K562 (cell line): ENCODE measurements at regions not wholly inside any gene's neighbourhood (a gene's known extent, or its start where the extent isn't known, plus 50 kb on each side); places are given as distances from the start of the nearest gene placed in this dataset.

Experiments used
- ATAC-seq: fragments of 200-7000 bp; cut with Tn5 transposase; 3 replicates; pipeline ENCODE4 v1.9.1; 2020; ENCODE audit warnings: moderate library complexity
- BruUV-seq: library from RNA; stranded (reverse); fragments of 400-500 nt; replicated peaks from 2 replicates; lab custom pipeline; 2021; lab: Mats Ljungman, UMichigan
- CTCF ChIA-PET: fragments of 300-600 bp; formaldehyde crosslinking; extraction: SDS; loops from one replicate; lab custom pipeline; 2021; ENCODE audit warnings: low intra/inter-chr PET ratio; lab: Yijun Ruan, JAX
- POLR2A ChIA-PET: fragments of 300-600, 350-650 bp; sonication (Branson Sonifier 250); formaldehyde crosslinking; extraction: SDS; loops from one replicate; lab custom pipeline; 2021; ENCODE audit warnings: antibody characterized with exemption, inconsistent platforms; lab: Yijun Ruan, JAX
- DNase-seq, 4 experiments: peaks; one replicate each; pipeline versions ENCODE4 v3.0.0 to v3.0.0-alpha.2; 2011 to 2018; ENCODE audit warnings: low spot score in 3 of 4, mixed read lengths in 3 of 4; ENCODE audit errors: extremely low read depth in 1 of 4
- FAIRE-seq: peaks from 2 replicates; lab custom pipeline; 2011; peaks lifted over from hg19 to GRCh38; lab: Jason Lieb, UNC
- H2AFZ ChIP-seq: 2 replicates; pipeline ENCODE4 v1.6.0; 2011; ENCODE audit warnings: low read depth, low read length, control low read depth, inconsistent platforms
- H3K27ac ChIP-seq: fragments of 200-600 bp; 3 replicates; pipeline ENCODE4 v1.8.0; 2011; ENCODE audit warnings: low read depth, mild to moderate bottlenecking, control low read depth, inconsistent platforms, low read length, moderate library complexity, mixed read lengths; ENCODE audit errors: extremely low read depth
- H3K27me3 ChIP-seq, 2 experiments: fragments of 300-600 bp in 1 of 2; 2 replicates in 1 of 2; 3 replicates in 1 of 2; pipeline versions ENCODE4 v1.6.0 to v1.8.0; 2011; ENCODE audit warnings: inconsistent platforms in 2 of 2, low read length in 2 of 2, mild to moderate bottlenecking in 1 of 2, mixed read lengths in 1 of 2, moderate library complexity in 1 of 2; ENCODE audit not compliant: control insufficient read depth in 2 of 2, insufficient read depth in 2 of 2
- H3K36me3 ChIP-seq: fragments of 300-600 bp; 3 replicates; pipeline ENCODE4 v1.8.0; 2011; ENCODE audit warnings: mild to moderate bottlenecking, low read length, inconsistent platforms; ENCODE audit not compliant: control insufficient read depth, insufficient read depth
- H3K4me1 ChIP-seq, 2 experiments: fragments of 200-600 bp in 1 of 2; replicated peaks in 1 of 2; 2 replicates in 1 of 2; 3 replicates in 1 of 2; pipeline versions ENCODE4 v1.5.1 to v1.8.0; 2011; ENCODE audit warnings: inconsistent platforms in 2 of 2, low read length in 2 of 2, mild to moderate bottlenecking in 1 of 2, mixed read lengths in 1 of 2, moderate library complexity in 1 of 2; ENCODE audit not compliant: control insufficient read depth in 2 of 2, insufficient read depth in 2 of 2
- H3K4me2 ChIP-seq: 2 replicates; pipeline ENCODE4 v1.6.1; 2011; ENCODE audit warnings: low read length, control low read depth, inconsistent platforms, mixed read lengths; ENCODE audit not compliant: insufficient read depth
- H3K4me3 ChIP-seq: fragments of 200-600 bp; sonication (generic), shearing (Covaris generic); 2 replicates; pipeline ENCODE4 v1.5.1; 2016; ENCODE audit warnings: control low read depth, inconsistent platforms
- H3K79me2 ChIP-seq: fragments of 200-600 bp; 3 replicates; pipeline ENCODE4 v1.8.0; 2011; ENCODE audit warnings: low read length, inconsistent platforms; ENCODE audit not compliant: control insufficient read depth, insufficient read depth
- H3K9ac ChIP-seq, 2 experiments: 2 replicates each; pipeline versions ENCODE4 v1.6.0 to v1.6.1; 2011; ENCODE audit warnings: low read depth in 2 of 2, low read length in 2 of 2, control low read depth in 1 of 2, inconsistent platforms in 1 of 2, mild to moderate bottlenecking in 1 of 2, mixed read lengths in 1 of 2; ENCODE audit not compliant: insufficient read depth in 1 of 2
- H3K9me1 ChIP-seq: one replicate; pipeline ENCODE4 v1.6.0; 2011; ENCODE audit warnings: inconsistent platforms, mild to moderate bottlenecking, low read length, moderate library complexity; ENCODE audit not compliant: control insufficient read depth, insufficient read depth
- H3K9me3 ChIP-seq: replicated peaks from 2 replicates; pipeline ENCODE4 v1.5.1; 2011; ENCODE audit warnings: low read depth, low read length, inconsistent platforms; ENCODE audit not compliant: control insufficient read depth, insufficient read depth
- H4K20me1 ChIP-seq: replicated peaks from 2 replicates; pipeline ENCODE4 v1.6.1; 2011; ENCODE audit warnings: low read length, inconsistent platforms, mixed read lengths; ENCODE audit not compliant: control insufficient read depth, insufficient read depth
- BRD4 ChIP-seq: fragments of 200-600 bp; sonication (generic); IDR thresholded peaks from 2 replicates; pipeline ENCODE4 v1.6.1; 2017; ENCODE audit warnings: inconsistent platforms
- CBX5 ChIP-seq: IDR thresholded peaks from 2 replicates; pipeline ENCODE4 v1.6.1; 2014; ENCODE audit warnings: low read depth, borderline replicate concordance
- ELF2 ChIP-seq: fragments of 250-450 bp; sonication (Bioruptor Pico); IDR thresholded peaks from 2 replicates; pipeline ENCODE4 v1.5.0; 2021; ENCODE audit warnings: mild to moderate bottlenecking
- FOXO4 ChIP-seq: fragments of 450-650 bp; formaldehyde crosslinking; IDR thresholded peaks from 2 replicates; pipeline ENCODE4 v1.4.0; 2020; ENCODE audit warnings: mild to moderate bottlenecking, moderate library complexity
- HDGF ChIP-seq: fragments of 450-650 bp; IDR thresholded peaks from 2 replicates; pipeline ENCODE4 v1.6.1; 2016
- KDM2B ChIP-seq: fragments of 250-450 bp; sonication (Bioruptor Pico); IDR thresholded peaks from 2 replicates; pipeline ENCODE4 v1.8.0; 2021; ENCODE audit warnings: mild to moderate bottlenecking, moderate library complexity
- KLF13 ChIP-seq: fragments of 450-650 bp; IDR thresholded peaks from 2 replicates; pipeline ENCODE4 v1.6.1; 2016; ENCODE audit warnings: missing genetic modification characterization, low read depth, mild to moderate bottlenecking, missing compliant biosample characterization, moderate library complexity, borderline replicate concordance
- NFYB ChIP-seq: IDR thresholded peaks from 2 replicates; pipeline ENCODE4 v1.6.1; 2011; ENCODE audit warnings: mild to moderate bottlenecking, moderate library complexity; ENCODE audit not compliant: insufficient read length; ENCODE audit errors: extremely low read depth
- SNIP1 ChIP-seq: fragments of 450-650 bp; IDR thresholded peaks from 2 replicates; pipeline ENCODE4 v1.7.1; 2017; ENCODE audit warnings: low read depth, mild to moderate bottlenecking
- ZNF143 ChIP-seq: sonication (generic); formaldehyde crosslinking; IDR thresholded peaks from 2 replicates; pipeline ENCODE4 v1.9.0; 2022; ENCODE audit warnings: mild to moderate bottlenecking, missing genetic modification reagents
- ZNF197 ChIP-seq: fragments of 200-800 bp; sonication (Bioruptor generic); IDR thresholded peaks from 2 replicates; pipeline ENCODE4 v1.6.1; 2016; ENCODE audit warnings: low read depth, missing genetic modification characterization, missing compliant biosample characterization
- ZNF23 ChIP-seq: fragments of 250-450 bp; sonication (Bioruptor Pico); IDR thresholded peaks from 2 replicates; pipeline ENCODE4 v1.4.0; 2020; ENCODE audit warnings: mild to moderate bottlenecking
- ZNF449 ChIP-seq: fragments of 250-450 bp; sonication (Bioruptor Pico); IDR thresholded peaks from 2 replicates; pipeline ENCODE4 v1.8.0; 2022; ENCODE audit warnings: moderate library complexity, mild to moderate bottlenecking, inconsistent platforms
- ZNF57 ChIP-seq: fragments of 450-650 bp; formaldehyde crosslinking; IDR thresholded peaks from 2 replicates; pipeline ENCODE4 v1.4.0; 2020; ENCODE audit warnings: mild to moderate bottlenecking, moderate library complexity
- ZNF830 ChIP-seq: fragments of 250-450 bp; sonication (Bioruptor Pico); IDR thresholded peaks from 2 replicates; pipeline ENCODE4 v1.5.0; 2021; ENCODE audit warnings: mild to moderate bottlenecking
- WGBS: fragments of 100-300 bp; shearing (Covaris generic); methylation state at CpG from one replicate; pipeline ENCODE4 v1.1.6; 2016; ENCODE audit warnings: low coverage, mixed read lengths; ENCODE audit not compliant: insufficient coverage; ENCODE audit errors: missing lambda C conversion rate; 5-methylcytosine and 5-hydroxymethylcytosine counted together
- in situ Hi-C: fragments of 300-500 bp; cut with MboI; formaldehyde crosslinking; loops from 4 replicates; pipeline ENCODE4 v1.15.0; 2018; ENCODE audit warnings: inconsistent platforms, mixed read lengths
- intact Hi-C: fragments of 100-400 bp; cut with micrococcal nuclease; formaldehyde crosslinking; loops from 2 replicates; pipeline ENCODE4 v1.14.2; 2022

- Histone ChIP-seq H3K36me3 (no peaks in the 10 kb centered on the region), H2AFZ (no peak overlapping the region), H3K9ac (no peak overlapping the region), H3K27me3 (no peaks in the 10 kb centered on the region), H3K4me1 (no peaks in the 10 kb centered on the region), H3K9me1 (no peaks in the 10 kb centered on the region), H3K4me3 (no peak overlapping the region), H3K79me2 (no peaks in the 10 kb centered on the region), H3K27ac (no peak overlapping the region), H3K4me2 (no peak overlapping the region), H4K20me1 (no peaks in the 10 kb centered on the region), H3K9me3 (no peaks in the 10 kb centered on the region)
- POLR2A ChIA-PET, result no interaction called here
- in situ Hi-C loops (no loop called here), intact Hi-C loops (no loop called here)
- CTCF ChIA-PET, result no interaction called here
- WGBS, result 0% methylated on average over 4 of the region's 4 CpGs
- no peak for DNase-seq
- TF ChIP-seq KLF13, result no peak
- TF ChIP-seq ZNF197 (CRISPR knock-in tag), result no peak
- no peak for TF ChIP-seq BRD4
- TF ChIP-seq KDM2B (CRISPR knock-in tag), result no peak
- no peak for TF ChIP-seq ZNF57 (CRISPR knock-in tag)
- BruUV-seq, result no TSS peak
- FAIRE-seq, result no peak
- no peak for ATAC-seq
Observed at GRCh38 chr1:98340511-98340910, 321.0 kb upstream of the SNX7 start.

GRCh38 chr1:98336472-98337083 lies 324.9 kb upstream of the SNX7 start:
- ChIA-PET CTCF (no interaction called here), POLR2A (no interaction called here)
- no peaks in the 10 kb centered on the region for H3K36me3 ChIP-seq
- no peak for DNase-seq
- no peak for FAIRE-seq
- intact Hi-C loops (no loop called here), in situ Hi-C loops (no loop called here)
- no peaks in the 10 kb centered on the region for H3K9me1 ChIP-seq
- H2AFZ ChIP-seq, result no peak overlapping the region
- no peak for ATAC-seq
- no peak overlapping the region for H3K4me2 ChIP-seq
- H3K27ac ChIP-seq, result no peak overlapping the region
- 4% methylated on average over 5 of the region's 5 CpGs for WGBS
- H3K27me3 ChIP-seq, result no peaks in the 10 kb centered on the region
- BruUV-seq, result no TSS peak
- no peaks in the 10 kb centered on the region for H3K79me2 ChIP-seq
- no peak overlapping the region for H3K9ac ChIP-seq
- no peaks in the 10 kb centered on the region for H3K4me1 ChIP-seq
- H3K4me3 ChIP-seq, result no peak overlapping the region
- no peaks in the 10 kb centered on the region for H4K20me1 ChIP-seq
- no peaks in the 10 kb centered on the region for H3K9me3 ChIP-seq
- TF ChIP-seq ELF2 (CRISPR knock-in tag), result no peak
- TF ChIP-seq ZNF23 (CRISPR knock-in tag), result no peak
- no peak for TF ChIP-seq CBX5
- no peak for TF ChIP-seq SNIP1
- TF ChIP-seq ZNF830 (CRISPR knock-in tag), result no peak
- no peak for TF ChIP-seq ZNF449 (CRISPR knock-in tag)
- no peak for TF ChIP-seq FOXO4 (CRISPR knock-in tag)
- no peak for TF ChIP-seq NFYB
- TF ChIP-seq HDGF, result no peak
- TF ChIP-seq ZNF143 (CRISPR knock-in tag), result no peak
- no peak for TF ChIP-seq BRD4
